Uterus (tissue), 2 donors: ENCODE measurements at regions not wholly inside any gene's neighbourhood (a gene's known extent, or its start where the extent isn't known, plus 50 kb on each side); places are given as distances from the start of the nearest gene placed in this dataset.
"Not testable (repeated sequence)": the region's sequence is repeated elsewhere in the genome, so short reads cannot be mapped to it uniquely, and the experiment has no call there.

Source experiments
- CTCF ChIP-seq, 4 experiments: fragments of 200-600 bp in 2 of 4; fragments of 450-650 bp in 2 of 4; sonication (generic) in 2 of 4; IDR thresholded peaks; one replicate each; pipeline ENCODE4 v1.5.1; 2016 to 2019; ENCODE audit warnings: antibody characterized with exemption in 4 of 4, mild to moderate bottlenecking in 2 of 4, moderate library complexity in 1 of 4
- POLR2A ChIP-seq, 2 donors: fragments of 450-650 bp; IDR thresholded peaks; one replicate each; pipeline ENCODE4 v1.6.1; 2016; ENCODE audit warnings: antibody characterized with exemption in 2 of 2, mild to moderate bottlenecking in 1 of 2, moderate library complexity in 1 of 2

- TF ChIP-seq CTCF, POLR2A (IDR thresholded peaks at IDR 0.05): not testable (repeated sequence)
Measured at GRCh38 chr10:91729339-91729738, 68.9 kb upstream of the TNKS2 start.
